SK-N-SH (cell line): ENCODE measurements at regions not wholly inside any gene's neighbourhood (a gene's known extent, or its start where the extent isn't known, plus 50 kb on each side); places are given as distances from the start of the nearest gene placed in this dataset.

Source experiments
- JUND ChIP-seq: IDR thresholded peaks from 2 replicates; pipeline ENCODE4 v1.4.0; 2012
- MEF2A ChIP-seq: IDR thresholded peaks from 2 replicates; pipeline ENCODE4 v1.4.0; 2012; ENCODE audit warnings: low read depth, borderline replicate concordance
- RFX5 ChIP-seq: IDR thresholded peaks from 2 replicates; pipeline ENCODE4 v1.6.1; 2012; ENCODE audit warnings: mild to moderate bottlenecking, improper control_type of control experiment, low read length
- TCF12 ChIP-seq: IDR thresholded peaks from 2 replicates; pipeline ENCODE4 v1.4.0; 2012
- TF ChIP-seq, protein P1 (sequence below): fragments of 200-600 bp; sonication (generic); IDR thresholded peaks from 2 replicates; pipeline ENCODE4 v1.6.1; 2017; ENCODE audit warnings: antibody characterized with exemption, mild to moderate bottlenecking, moderate library complexity

DNA sequence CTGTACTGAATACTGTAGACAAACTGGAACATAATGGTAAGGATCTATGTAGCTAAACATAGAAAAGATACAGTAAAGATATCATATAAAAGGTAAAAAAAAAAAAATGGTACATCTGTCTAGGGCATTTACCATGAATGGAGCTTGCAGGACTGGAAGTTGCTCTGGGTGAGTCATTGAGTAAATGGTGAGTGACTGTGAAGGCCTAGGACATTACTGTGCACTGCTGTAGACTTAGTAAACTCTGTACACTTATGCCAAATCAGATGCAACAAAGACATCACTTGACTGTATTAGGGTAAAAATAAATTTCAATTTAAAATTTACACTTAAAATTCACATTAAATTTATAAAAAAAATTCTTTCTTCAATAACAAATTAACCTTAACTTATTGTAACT lies 281.3 kb upstream of the LMCD1 start:
- no peak for TF ChIP-seq MEF2A
- TF ChIP-seq TCF12: no peak
- TF ChIP-seq, protein P1, sequence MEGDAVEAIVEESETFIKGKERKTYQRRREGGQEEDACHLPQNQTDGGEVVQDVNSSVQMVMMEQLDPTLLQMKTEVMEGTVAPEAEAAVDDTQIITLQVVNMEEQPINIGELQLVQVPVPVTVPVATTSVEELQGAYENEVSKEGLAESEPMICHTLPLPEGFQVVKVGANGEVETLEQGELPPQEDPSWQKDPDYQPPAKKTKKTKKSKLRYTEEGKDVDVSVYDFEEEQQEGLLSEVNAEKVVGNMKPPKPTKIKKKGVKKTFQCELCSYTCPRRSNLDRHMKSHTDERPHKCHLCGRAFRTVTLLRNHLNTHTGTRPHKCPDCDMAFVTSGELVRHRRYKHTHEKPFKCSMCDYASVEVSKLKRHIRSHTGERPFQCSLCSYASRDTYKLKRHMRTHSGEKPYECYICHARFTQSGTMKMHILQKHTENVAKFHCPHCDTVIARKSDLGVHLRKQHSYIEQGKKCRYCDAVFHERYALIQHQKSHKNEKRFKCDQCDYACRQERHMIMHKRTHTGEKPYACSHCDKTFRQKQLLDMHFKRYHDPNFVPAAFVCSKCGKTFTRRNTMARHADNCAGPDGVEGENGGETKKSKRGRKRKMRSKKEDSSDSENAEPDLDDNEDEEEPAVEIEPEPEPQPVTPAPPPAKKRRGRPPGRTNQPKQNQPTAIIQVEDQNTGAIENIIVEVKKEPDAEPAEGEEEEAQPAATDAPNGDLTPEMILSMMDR: no peak
- no peak for TF ChIP-seq JUND
- TF ChIP-seq RFX5: no peak
